Mammary epithelial cell (primary cell): ENCODE measurements at regions not wholly inside any gene's neighbourhood (a gene's known extent, or its start where the extent isn't known, plus 50 kb on each side); places are given as distances from the start of the nearest gene placed in this dataset.

Experiments used
- EZH2 ChIP-seq: IDR thresholded peaks from 2 replicates; pipeline ENCODE4 v1.6.1; 2012; ENCODE audit warnings: low read length, inconsistent platforms, borderline replicate concordance
- TF ChIP-seq, protein P1 (sequence below), 2 donors: IDR thresholded peaks in 1 of 2; conservative IDR thresholded peaks in 1 of 2; 2 replicates each; pipeline ENCODE4 v1.5.1; 2011 to 2012; ENCODE audit warnings: inconsistent platforms in 2 of 2, low read length in 2 of 2, mild to moderate bottlenecking in 2 of 2, control low read depth in 1 of 2, low read depth in 1 of 2; ENCODE audit not compliant: insufficient read depth in 1 of 2; ENCODE audit errors: extremely low read depth in 1 of 2

GRCh38 chr13:81199956-81200355 lies 859.0 kb upstream of the SPRY2 start:
- TF ChIP-seq, protein P1, sequence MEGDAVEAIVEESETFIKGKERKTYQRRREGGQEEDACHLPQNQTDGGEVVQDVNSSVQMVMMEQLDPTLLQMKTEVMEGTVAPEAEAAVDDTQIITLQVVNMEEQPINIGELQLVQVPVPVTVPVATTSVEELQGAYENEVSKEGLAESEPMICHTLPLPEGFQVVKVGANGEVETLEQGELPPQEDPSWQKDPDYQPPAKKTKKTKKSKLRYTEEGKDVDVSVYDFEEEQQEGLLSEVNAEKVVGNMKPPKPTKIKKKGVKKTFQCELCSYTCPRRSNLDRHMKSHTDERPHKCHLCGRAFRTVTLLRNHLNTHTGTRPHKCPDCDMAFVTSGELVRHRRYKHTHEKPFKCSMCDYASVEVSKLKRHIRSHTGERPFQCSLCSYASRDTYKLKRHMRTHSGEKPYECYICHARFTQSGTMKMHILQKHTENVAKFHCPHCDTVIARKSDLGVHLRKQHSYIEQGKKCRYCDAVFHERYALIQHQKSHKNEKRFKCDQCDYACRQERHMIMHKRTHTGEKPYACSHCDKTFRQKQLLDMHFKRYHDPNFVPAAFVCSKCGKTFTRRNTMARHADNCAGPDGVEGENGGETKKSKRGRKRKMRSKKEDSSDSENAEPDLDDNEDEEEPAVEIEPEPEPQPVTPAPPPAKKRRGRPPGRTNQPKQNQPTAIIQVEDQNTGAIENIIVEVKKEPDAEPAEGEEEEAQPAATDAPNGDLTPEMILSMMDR (conservative IDR thresholded peaks at IDR 0.05 in 1 of 2, IDR thresholded peaks at IDR 0.05 in 1 of 2; ENCODE audit: extremely low read depth in 1 of 2, insufficient read depth in 1 of 2, low read depth in 1 of 2, low read length in 2 of 2) = no peak
- TF ChIP-seq EZH2 = no peak
